NCI-H82 (cell line): ENCODE measurements at regions not wholly inside any gene's neighbourhood (a gene's known extent, or its start where the extent isn't known, plus 50 kb on each side); places are given as distances from the start of the nearest gene placed in this dataset.
A peak's percentile ranks its signal among the peaks of the same experiment; 100 is the strongest.

Experiments
- DNase-seq: peaks from one replicate; lab custom pipeline; 2025; lab: John Stamatoyannopoulos, UW

- peak; percentile 87 for DNase-seq
Measured at GRCh38 chr13:78779608-78780007, 120.7 kb upstream of the OBI1 start.

GRCh38 chr13:78777976-78778375 lies 119.0 kb upstream of the OBI1 start:
- DNase-seq = peak; percentile 74

DNA sequence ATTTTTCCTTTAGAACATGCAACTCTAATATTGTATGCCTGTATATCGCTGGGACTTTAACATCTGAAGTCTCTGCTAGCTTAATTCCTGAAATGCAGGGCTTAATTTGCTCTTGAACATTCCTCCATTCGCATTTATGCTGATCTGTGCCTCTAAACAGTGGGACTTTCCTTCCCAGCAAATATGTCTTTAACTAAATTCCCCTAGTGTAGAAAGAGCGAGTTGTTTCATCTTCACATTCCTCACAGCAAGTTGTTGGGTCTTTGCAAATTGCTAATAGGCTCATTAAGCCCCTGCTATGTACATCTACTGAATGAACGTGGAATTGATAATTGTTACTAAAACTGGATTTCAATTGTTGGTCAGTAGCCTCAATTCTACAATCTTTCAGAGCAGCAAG lies 118.4 kb upstream of the OBI1 start:
- DNase-seq = peak; percentile 54

- DNase-seq = peak; percentile 18
Measured at GRCh38 chr13:78772933-78773332, 114.0 kb upstream of the OBI1 start.

DNA sequence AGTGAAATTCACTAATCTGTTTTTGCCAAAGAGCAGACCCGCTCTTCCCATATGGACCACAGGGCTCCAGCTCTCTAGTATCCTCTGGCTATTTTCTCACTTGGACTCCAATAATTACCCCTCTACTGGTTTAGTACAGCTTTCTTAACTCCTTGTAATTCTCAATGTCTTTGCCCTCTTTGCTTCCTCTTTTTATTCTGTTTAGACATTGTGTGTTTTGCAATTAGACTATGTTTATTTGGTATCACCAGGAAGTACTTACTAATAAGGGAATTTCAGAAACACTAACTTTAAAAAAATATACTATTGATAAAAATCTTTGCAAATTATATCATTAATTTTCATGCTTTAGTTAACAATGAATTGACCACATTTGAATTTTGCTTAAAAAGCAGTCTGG lies 111.6 kb upstream of the OBI1 start:
- peak; percentile 22 for DNase-seq

DNA sequence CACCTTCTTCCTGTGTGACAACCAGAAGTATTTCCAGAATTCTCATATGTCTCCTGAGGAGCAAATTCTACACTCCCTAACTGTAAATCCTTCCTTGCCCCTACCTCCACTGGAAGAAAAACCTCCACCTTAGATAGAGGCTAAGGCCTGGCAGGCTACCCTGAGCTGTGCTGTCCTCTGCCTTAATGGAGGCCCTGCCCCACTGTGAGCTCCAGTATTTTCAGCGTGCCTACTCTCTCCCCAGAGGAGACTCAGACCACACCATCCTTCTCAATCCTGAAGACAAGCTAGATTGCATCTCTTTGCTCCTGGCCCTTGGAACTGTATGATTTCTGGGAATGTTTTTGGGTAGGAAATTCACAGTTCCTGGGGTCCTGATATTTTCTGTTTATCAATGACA lies 110.0 kb upstream of the OBI1 start:
- no peak for DNase-seq

- DNase-seq = peak; percentile 40
Measured at GRCh38 chr13:78764665-78765064, 105.7 kb upstream of the OBI1 start.

GRCh38 chr13:78762825-78763224 lies 103.9 kb upstream of the OBI1 start:
- no peak for DNase-seq

DNA sequence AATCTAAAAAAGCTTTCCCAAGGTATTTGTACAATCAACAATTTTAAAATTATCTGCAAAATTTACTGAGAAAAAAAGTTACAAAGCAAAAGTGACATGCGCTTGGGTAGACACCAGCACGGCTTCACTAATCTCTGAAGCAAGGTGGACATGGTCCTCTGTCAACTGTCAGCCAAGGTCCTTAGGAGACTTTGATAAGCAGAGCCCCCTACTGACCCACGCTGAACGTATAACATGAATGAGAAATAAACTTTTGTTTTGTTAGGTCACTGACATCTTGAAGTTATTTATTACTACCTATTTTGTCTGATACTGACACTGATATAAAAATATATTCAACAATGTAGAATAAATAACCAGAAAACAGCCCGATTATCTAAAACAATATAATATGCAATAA lies 100.7 kb upstream of the OBI1 start:
- peak; percentile 32 for DNase-seq

DNA sequence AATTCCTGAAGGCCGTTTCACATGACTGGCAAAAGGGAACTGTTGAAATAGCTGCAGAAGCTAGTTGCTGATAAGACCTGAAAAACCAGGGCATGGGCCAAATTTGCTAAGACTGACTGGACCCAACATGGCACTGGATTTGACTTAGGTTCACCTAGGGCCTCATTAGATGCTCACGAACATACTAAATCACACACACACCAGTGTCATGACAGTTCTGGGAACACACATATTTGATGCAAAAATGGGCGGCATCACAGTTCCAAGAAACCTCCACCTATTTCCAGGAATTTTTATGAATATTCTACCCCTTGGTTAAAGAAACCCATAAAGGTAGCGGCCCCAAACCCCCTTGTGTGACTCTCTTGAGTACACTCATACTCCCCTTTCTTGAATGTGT lies 99.6 kb upstream of the OBI1 start:
- DNase-seq = no peak

DNA sequence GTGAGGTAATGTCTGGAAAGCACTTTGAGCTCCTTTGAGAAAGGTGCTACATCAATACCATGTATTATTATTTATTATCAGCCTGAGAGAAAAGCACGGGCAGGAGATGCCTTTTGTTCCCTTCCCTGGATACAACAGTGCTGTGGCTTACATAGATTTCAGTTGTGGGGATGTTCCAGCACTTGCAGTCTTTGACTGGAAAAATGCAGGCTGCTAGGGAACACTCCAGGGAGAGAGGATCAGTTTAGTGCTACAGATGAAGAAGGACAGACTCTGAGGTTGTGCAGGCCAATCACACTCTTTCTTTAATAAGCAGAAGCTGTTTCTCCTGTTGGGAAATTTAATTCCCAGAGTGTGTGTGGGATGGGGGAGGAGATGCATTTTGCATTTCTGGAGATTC lies 94.5 kb upstream of the OBI1 start:
- DNase-seq = no peak

DNA sequence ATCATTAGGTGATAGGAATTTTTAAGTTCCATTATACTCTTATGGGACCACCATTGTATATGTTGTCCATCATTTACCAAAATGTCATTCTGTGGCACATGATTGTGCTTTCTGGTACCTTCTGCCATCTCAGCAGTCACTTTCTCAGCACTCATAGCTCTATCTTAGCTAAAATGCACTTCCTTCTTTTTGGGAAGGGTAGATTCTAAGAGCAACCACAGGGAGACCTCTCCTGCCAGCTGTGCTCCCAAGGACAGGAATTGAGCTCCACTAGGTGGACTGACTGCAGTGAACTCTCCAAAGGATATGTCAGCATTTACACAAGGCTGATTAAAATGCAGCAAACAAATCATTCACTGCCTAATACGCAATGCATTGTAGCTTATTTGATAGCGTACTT lies 91.8 kb upstream of the OBI1 start:
- DNase-seq = no peak

GRCh38 chr13:78743973-78744372 lies 85.0 kb upstream of the OBI1 start:
- no peak for DNase-seq

- DNase-seq = peak; percentile 11
Measured at GRCh38 chr13:78742659-78743058, 83.7 kb upstream of the OBI1 start.

DNA sequence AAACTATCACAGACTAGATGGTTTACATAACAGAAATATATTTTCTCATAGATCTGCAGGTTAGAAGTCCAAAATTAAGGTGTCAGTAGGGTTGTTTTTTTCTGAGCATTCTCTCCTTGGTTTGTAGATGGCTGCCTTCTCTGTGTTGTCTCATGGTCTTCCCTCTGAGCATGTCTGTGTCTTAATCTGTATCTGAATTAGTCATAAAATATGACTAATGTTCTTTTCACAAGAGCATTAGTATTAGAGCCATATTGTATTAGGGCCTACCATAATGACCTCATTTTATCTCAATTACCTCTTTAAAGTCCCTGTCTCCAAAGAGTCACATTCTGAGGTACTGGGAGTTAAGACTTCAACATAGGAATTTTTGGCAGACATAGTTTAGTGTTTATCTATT lies 77.2 kb upstream of the OBI1 start:
- DNase-seq = no peak

GRCh38 chr13:78732445-78733017 lies 73.6 kb upstream of the OBI1 start:
- DNase-seq = no peak

DNA sequence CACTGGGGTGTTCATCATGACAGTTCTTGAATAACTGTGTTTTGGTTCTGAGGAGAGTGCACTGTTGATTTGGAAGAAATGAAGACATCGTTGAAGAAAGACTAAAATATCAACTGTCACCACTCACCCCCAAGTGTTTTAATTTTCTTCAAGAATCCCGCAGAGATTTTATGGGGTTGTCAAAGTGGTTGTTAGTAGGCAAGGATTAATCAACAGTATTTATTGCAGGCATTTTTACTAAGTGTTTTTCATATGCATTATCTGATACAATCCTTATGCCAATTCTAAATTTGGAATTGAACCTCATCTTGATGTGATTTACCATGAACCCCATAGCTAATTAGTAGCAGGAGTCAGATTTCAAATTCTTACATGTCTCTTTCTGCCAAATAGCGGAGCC lies 63.7 kb upstream of the OBI1 start:
- DNase-seq = no peak

DNA sequence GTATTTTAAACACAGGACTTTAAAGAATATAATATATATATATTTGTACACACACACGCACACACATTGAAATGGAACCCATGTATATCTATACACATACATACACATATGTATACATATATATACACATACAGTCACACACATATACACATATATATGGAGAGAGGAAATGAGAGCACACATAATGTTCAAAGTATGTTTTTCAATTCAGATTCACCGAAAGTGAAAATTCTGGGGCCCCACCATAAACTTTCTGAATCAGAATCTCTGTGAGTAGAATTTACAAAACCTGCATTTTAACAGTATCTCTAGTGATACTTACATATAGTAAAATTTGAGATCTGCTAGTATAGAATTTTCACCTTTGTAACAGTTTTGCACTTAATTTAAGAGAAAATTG lies 60.4 kb upstream of the OBI1 start:
- DNase-seq = no peak

DNA sequence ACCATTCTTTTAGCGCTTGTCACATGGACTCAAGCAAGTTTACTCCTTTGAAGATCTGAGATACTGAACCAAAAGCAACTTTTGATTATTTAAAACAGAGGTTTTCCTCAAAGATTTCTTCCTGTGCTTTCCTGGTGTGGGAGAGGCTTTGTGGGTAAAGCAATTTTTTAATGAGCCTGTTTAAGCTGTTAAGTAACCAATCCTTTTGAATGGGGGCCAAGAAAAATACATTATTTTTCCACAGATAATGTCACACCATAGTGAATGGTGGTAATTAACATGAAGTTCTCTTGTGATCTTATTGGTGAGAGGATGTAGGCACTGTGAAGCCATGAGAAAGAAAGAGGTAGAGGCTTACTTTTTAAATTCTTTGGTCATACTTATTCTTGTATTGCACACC lies 55.8 kb upstream of the OBI1 start:
- DNase-seq = no peak

- DNase-seq = no peak
Measured at GRCh38 chr13:78712831-78713230, 53.9 kb upstream of the OBI1 start.

DNA sequence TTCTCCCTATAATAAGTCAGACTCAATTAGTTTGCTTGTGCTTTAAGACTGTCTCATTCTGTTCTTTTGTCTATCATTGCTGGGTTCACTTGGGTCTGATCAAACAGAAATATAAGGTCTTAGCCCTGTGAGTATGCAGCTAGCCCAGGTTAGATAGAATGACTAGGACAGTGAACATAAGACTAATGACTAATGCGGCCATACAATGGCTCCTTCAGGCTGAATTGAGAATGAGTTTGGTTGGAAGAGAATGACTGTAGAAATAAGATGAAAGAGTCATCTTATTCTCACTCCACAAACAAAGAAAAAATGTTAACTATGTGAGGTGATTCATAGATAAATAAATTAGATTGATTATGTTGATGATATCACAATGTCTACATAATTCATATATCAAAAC lies 50.1 kb upstream of the OBI1 start:
- DNase-seq = no peak
